Fibroblast of lung (primary cell): ENCODE measurements at regions not wholly inside any gene's neighbourhood (a gene's known extent, or its start where the extent isn't known, plus 50 kb on each side); places are given as distances from the start of the nearest gene placed in this dataset.

Source experiments
- EZH2 ChIP-seq: IDR thresholded peaks from 2 replicates; pipeline ENCODE4 v1.5.1; 2012; ENCODE audit warnings: low read length, control low read depth, mild to moderate bottlenecking; ENCODE audit errors: missing control alignments
- TF ChIP-seq, protein P1 (sequence below), 2 donors: IDR thresholded peaks in 1 of 2; conservative IDR thresholded peaks in 1 of 2; 1 replicate in 1 of 2; 2 replicates in 1 of 2; pipeline ENCODE4 v1.5.1; 2011 to 2012; ENCODE audit warnings: low read length in 2 of 2, control low read depth in 1 of 2, inconsistent platforms in 1 of 2, low read depth in 1 of 2, mild to moderate bottlenecking in 1 of 2

DNA sequence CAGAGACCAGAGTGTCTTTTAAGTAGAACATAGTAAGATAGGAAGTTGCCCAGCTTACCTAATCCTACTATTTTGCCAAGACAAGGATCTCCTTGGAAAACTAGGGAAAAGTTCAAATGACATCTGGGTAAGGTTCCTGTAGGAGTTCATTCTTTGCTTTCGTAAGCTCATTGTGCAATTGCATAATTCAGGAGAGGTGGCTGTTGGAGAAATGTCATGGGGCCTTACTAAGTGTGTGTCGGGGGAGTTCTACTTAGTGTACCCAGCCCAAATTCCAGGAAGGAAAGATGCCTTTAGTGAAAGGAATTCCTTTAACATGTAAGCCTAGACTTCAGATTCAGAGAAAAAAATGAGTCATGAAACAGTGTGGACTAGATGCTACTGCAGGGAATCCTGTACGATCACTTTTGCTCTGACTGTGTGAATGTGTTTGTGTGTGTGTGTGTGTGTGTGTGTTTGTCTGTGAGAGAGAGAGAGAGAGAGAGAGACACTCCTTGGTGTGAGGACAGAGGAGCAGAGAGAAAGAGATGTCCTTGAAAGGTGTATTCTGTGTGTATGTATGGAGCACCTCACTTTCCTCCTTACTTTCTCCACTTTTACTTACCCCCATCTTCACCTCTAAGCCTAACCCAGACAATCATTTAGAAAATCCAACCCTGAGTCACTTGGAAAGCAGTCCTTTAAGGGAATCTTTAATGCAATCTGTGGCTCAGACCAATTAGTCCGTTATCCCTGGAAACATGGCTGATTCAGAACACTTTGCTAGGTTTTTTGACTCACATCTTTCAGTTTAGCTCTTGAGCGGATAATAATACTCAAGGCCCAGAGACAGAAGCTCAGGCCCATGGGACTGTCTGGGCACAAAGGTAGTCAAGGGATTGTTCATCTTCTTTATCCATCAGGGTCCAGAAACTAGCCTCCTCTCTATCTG is 114.5 kb upstream of the ACSL4 start:
- TF ChIP-seq, protein P1, sequence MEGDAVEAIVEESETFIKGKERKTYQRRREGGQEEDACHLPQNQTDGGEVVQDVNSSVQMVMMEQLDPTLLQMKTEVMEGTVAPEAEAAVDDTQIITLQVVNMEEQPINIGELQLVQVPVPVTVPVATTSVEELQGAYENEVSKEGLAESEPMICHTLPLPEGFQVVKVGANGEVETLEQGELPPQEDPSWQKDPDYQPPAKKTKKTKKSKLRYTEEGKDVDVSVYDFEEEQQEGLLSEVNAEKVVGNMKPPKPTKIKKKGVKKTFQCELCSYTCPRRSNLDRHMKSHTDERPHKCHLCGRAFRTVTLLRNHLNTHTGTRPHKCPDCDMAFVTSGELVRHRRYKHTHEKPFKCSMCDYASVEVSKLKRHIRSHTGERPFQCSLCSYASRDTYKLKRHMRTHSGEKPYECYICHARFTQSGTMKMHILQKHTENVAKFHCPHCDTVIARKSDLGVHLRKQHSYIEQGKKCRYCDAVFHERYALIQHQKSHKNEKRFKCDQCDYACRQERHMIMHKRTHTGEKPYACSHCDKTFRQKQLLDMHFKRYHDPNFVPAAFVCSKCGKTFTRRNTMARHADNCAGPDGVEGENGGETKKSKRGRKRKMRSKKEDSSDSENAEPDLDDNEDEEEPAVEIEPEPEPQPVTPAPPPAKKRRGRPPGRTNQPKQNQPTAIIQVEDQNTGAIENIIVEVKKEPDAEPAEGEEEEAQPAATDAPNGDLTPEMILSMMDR (conservative IDR thresholded peaks at IDR 0.05 in 1 of 2, IDR thresholded peaks at IDR 0.05 in 1 of 2; ENCODE audit: low read depth in 1 of 2, low read length in 2 of 2), result no peak
- TF ChIP-seq EZH2, result no peak
